Adrenal gland (tissue), 5 donors: ENCODE measurements at regions not wholly inside any gene's neighbourhood (a gene's known extent, or its start where the extent isn't known, plus 50 kb on each side); places are given as distances from the start of the nearest gene placed in this dataset.

Experiments
- CTCF ChIP-seq, 6 experiments: fragments of 450-650 bp in 4 of 6; fragments of 200-600 bp in 2 of 6; sonication (generic) in 1 of 6; IDR thresholded peaks; 1 replicate in 5 of 6; 2 replicates in 1 of 6; pipeline versions ENCODE4 v1.5.1 to v1.8.0; 2016 to 2021; ENCODE audit warnings: antibody characterized with exemption in 6 of 6, mild to moderate bottlenecking in 2 of 6, moderate library complexity in 1 of 6
- POLR2A ChIP-seq, 2 donors: fragments of 450-650 bp; IDR thresholded peaks; one replicate each; pipeline ENCODE4 v1.6.1; 2017; ENCODE audit warnings: antibody characterized with exemption in 2 of 2, mild to moderate bottlenecking in 2 of 2, moderate library complexity in 1 of 2
- donor health status: DM: no; HTN: no; CAD: no.

GRCh38 chr12:114272605-114273004, 133.3 kb downstream of the TBX5 start:
- TF ChIP-seq CTCF (IDR thresholded peaks at IDR 0.05) = no peak
- no peak for TF ChIP-seq POLR2A (IDR thresholded peaks at IDR 0.05)
